Endothelial cell of umbilical vein (primary cell): ENCODE measurements at regions not wholly inside any gene's neighbourhood (a gene's known extent, or its start where the extent isn't known, plus 50 kb on each side); places are given as distances from the start of the nearest gene placed in this dataset.

Source experiments
- BruUV-seq: library from RNA; stranded (reverse); fragments of 400-500 nt; replicated peaks from 2 replicates; lab custom pipeline; 2021; lab: Mats Ljungman, UMichigan
- CTCF ChIA-PET: fragments of 300-600, 350-600 bp; sonication (Branson Sonifier 250); formaldehyde crosslinking; loops from one replicate; lab custom pipeline; 2021; ENCODE audit warnings: antibody characterized with exemption, inconsistent platforms; lab: Charles Lee
- POLR2A ChIA-PET: fragments of 300-600, 350-600 bp; sonication (Branson Sonifier 250); formaldehyde crosslinking; loops from one replicate; lab custom pipeline; 2021; ENCODE audit warnings: antibody characterized with exemption, inconsistent platforms; lab: Charles Lee
- DNase-seq: peaks from one replicate; pipeline ENCODE4 v3.0.0-alpha.2; 2011; ENCODE audit warnings: low read depth, low spot score
- FAIRE-seq: peaks from 2 replicates; lab custom pipeline; 2011; peaks lifted over from hg19 to GRCh38; lab: Jason Lieb, UNC
- H2AFZ ChIP-seq: 2 replicates; pipeline ENCODE4 v1.6.0; 2012; ENCODE audit warnings: low read depth, low read length, control low read depth, inconsistent platforms
- H3K27ac ChIP-seq: 2 replicates; pipeline ENCODE4 v1.5.1; 2011; ENCODE audit warnings: low read depth, mild to moderate bottlenecking, control low read depth, low read length, moderate library complexity; ENCODE audit not compliant: insufficient read depth
- H3K27me3 ChIP-seq, 2 experiments: 2 replicates each; pipeline versions ENCODE4 v1.6.0 to v1.6.1; 2011; ENCODE audit warnings: low read length in 2 of 2, mixed read lengths in 1 of 2; ENCODE audit not compliant: control insufficient read depth in 2 of 2, insufficient read depth in 2 of 2
- H3K36me3 ChIP-seq, 2 experiments: 2 replicates in 1 of 2; 3 replicates in 1 of 2; pipeline ENCODE4 v1.5.1; 2011; ENCODE audit warnings: low read length in 2 of 2, mild to moderate bottlenecking in 1 of 2, moderate library complexity in 1 of 2; ENCODE audit not compliant: control insufficient read depth in 2 of 2, insufficient read depth in 2 of 2; ENCODE audit errors: extremely low read depth in 1 of 2
- H3K4me1 ChIP-seq: 3 replicates; pipeline ENCODE4 v1.5.1; 2011; ENCODE audit warnings: mild to moderate bottlenecking, low read length; ENCODE audit not compliant: control insufficient read depth, insufficient read depth; ENCODE audit errors: extremely low read depth
- H3K4me2 ChIP-seq: 2 replicates; pipeline ENCODE4 v1.6.1; 2011; ENCODE audit warnings: low read length, control low read depth, mixed read lengths; ENCODE audit not compliant: insufficient read depth
- H3K4me3 ChIP-seq, 3 experiments: fragments of 200-600 bp in 1 of 3; sonication (generic), shearing (Covaris generic) in 1 of 3; replicated peaks in 1 of 3; 2 replicates each; pipeline ENCODE4 v1.5.1; 2011 to 2016; ENCODE audit warnings: control low read depth in 3 of 3, low read length in 3 of 3, mild to moderate bottlenecking in 2 of 3, inconsistent platforms in 1 of 3, low read depth in 1 of 3, moderate library complexity in 1 of 3; ENCODE audit not compliant: insufficient read depth in 1 of 3
- H3K79me2 ChIP-seq: 2 replicates; pipeline ENCODE4 v1.6.0; 2012; ENCODE audit warnings: low read length, inconsistent platforms; ENCODE audit not compliant: control insufficient read depth, insufficient read depth
- H3K9ac ChIP-seq: replicated peaks from 2 replicates; pipeline ENCODE3; 2011; ENCODE audit warnings: low read length, control low read depth; ENCODE audit not compliant: insufficient read depth; ENCODE audit errors: extremely low read depth
- H3K9me1 ChIP-seq: replicated peaks from 3 replicates; pipeline ENCODE4 v1.6.0; 2011; ENCODE audit warnings: mild to moderate bottlenecking, low read length; ENCODE audit not compliant: control insufficient read depth, insufficient read depth; ENCODE audit errors: extremely low read depth
- H3K9me3 ChIP-seq: replicated peaks from 2 replicates; pipeline ENCODE4 v1.5.1; 2012; ENCODE audit warnings: low read length, inconsistent platforms; ENCODE audit not compliant: control insufficient read depth, insufficient read depth
- H4K20me1 ChIP-seq: replicated peaks from 2 replicates; pipeline ENCODE3; 2011; ENCODE audit warnings: mild to moderate bottlenecking, low read length; ENCODE audit not compliant: control insufficient read depth, insufficient read depth; ENCODE audit errors: extremely low read depth
- EZH2 ChIP-seq: IDR thresholded peaks from 2 replicates; pipeline ENCODE4 v1.6.1; 2012; ENCODE audit warnings: borderline replicate concordance, low read depth, mild to moderate bottlenecking, moderate library complexity, low read length, inconsistent platforms; ENCODE audit not compliant: severe bottlenecking
- FOS ChIP-seq: IDR thresholded peaks from 2 replicates; pipeline ENCODE4 v1.6.1; 2011; ENCODE audit warnings: mild to moderate bottlenecking, low read length, moderate library complexity, borderline replicate concordance; ENCODE audit not compliant: insufficient read depth
- GATA2 ChIP-seq: IDR thresholded peaks from 2 replicates; pipeline ENCODE4 v1.7.0; 2011; ENCODE audit warnings: low read depth, mild to moderate bottlenecking, moderate library complexity, mixed read lengths, low read length; ENCODE audit not compliant: insufficient read length, insufficient read depth
- JUN ChIP-seq: IDR thresholded peaks from 2 replicates; pipeline ENCODE4 v1.6.1; 2011; ENCODE audit warnings: borderline replicate concordance, low read depth; ENCODE audit not compliant: insufficient read length, insufficient read depth
- MYC ChIP-seq: IDR thresholded peaks from one replicate; pipeline ENCODE4 v1.6.1; 2011; ENCODE audit warnings: mild to moderate bottlenecking, low read depth, low read length
- POLR2A ChIP-seq: IDR thresholded peaks from 2 replicates; pipeline ENCODE4 v1.6.1; 2012; ENCODE audit warnings: low read depth, mild to moderate bottlenecking, control low read depth, low read length
- POLR2AphosphoS5 ChIP-seq: IDR thresholded peaks from 2 replicates; pipeline ENCODE4 v1.6.1; 2012; ENCODE audit warnings: low read depth, mild to moderate bottlenecking, control low read depth, low read length, moderate library complexity; ENCODE audit not compliant: insufficient read depth
- dilution Hi-C: fragments of 300-500 bp; cut with MboI; formaldehyde crosslinking; loops from one replicate; pipeline ENCODE4 v1.15.0; 2019; ENCODE audit warnings: low sequenced_read_pairs; ENCODE audit not compliant: extremely low pct_ligation_motif_present
- intact Hi-C: fragments of 100-400 bp; cut with micrococcal nuclease; formaldehyde crosslinking; loops from one replicate; pipeline ENCODE4 v1.10.0; 2022
- TF ChIP-seq, protein P1 (sequence below), 2 donors: IDR thresholded peaks; 1 replicate in 1 of 2; 2 replicates in 1 of 2; pipeline ENCODE4 v1.5.1; 2011; ENCODE audit warnings: low read length in 2 of 2, mild to moderate bottlenecking in 2 of 2, moderate library complexity in 2 of 2, control low read depth in 1 of 2, inconsistent platforms in 1 of 2, low read depth in 1 of 2; ENCODE audit not compliant: insufficient read depth in 1 of 2; ENCODE audit errors: extremely low read depth in 1 of 2
- TF ChIP-seq, protein P2 (sequence below): IDR thresholded peaks from 2 replicates; pipeline ENCODE4 v1.6.1; 2011; ENCODE audit not compliant: insufficient read depth, insufficient read length

DNA sequence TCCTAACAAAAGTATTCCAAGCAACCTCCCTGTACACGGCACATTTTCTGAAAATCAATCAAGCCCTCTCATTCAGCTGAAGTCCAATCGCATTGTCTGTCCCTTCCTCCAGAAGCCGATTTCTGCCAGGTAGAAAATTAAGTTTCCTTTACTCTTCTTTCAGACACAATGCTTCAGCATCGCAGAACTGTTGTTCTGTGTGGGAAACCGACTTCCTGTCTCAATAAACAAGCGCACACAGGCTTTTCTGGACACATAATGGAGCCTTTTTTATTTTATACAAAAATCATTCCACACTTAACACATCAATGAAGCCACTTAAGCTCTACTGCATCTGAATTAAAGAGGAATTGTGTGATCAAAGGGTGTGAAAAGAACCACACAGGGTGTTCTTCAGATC, 75.6 kb downstream of the BLID start:
- Histone ChIP-seq H3K4me3 (no peak overlapping the region), H3K27me3 (no peaks in the 10 kb centered on the region), H2AFZ (peak overlapping the region; percentile 36), H3K36me3 (no peaks in the 10 kb centered on the region), H4K20me1 (no peaks in the 10 kb centered on the region), H3K79me2 (no peaks in the 10 kb centered on the region), H3K9me3 (no peaks in the 10 kb centered on the region), H3K9me1 (no peaks in the 10 kb centered on the region), H3K4me1 (peaks cover 13% of the 10 kb centered on the region), H3K27ac (no peak overlapping the region), H3K9ac (no peak overlapping the region), H3K4me2 (no peak overlapping the region)
- POLR2A ChIA-PET: no interaction called here
- no peak for TF ChIP-seq GATA2
- TF ChIP-seq EZH2: no peak
- TF ChIP-seq POLR2A: no peak
- TF ChIP-seq FOS: no peak
- TF ChIP-seq, protein P1, sequence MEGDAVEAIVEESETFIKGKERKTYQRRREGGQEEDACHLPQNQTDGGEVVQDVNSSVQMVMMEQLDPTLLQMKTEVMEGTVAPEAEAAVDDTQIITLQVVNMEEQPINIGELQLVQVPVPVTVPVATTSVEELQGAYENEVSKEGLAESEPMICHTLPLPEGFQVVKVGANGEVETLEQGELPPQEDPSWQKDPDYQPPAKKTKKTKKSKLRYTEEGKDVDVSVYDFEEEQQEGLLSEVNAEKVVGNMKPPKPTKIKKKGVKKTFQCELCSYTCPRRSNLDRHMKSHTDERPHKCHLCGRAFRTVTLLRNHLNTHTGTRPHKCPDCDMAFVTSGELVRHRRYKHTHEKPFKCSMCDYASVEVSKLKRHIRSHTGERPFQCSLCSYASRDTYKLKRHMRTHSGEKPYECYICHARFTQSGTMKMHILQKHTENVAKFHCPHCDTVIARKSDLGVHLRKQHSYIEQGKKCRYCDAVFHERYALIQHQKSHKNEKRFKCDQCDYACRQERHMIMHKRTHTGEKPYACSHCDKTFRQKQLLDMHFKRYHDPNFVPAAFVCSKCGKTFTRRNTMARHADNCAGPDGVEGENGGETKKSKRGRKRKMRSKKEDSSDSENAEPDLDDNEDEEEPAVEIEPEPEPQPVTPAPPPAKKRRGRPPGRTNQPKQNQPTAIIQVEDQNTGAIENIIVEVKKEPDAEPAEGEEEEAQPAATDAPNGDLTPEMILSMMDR (IDR thresholded peaks at IDR 0.05; ENCODE audit: extremely low read depth in 1 of 2, insufficient read depth in 1 of 2, low read depth in 1 of 2, low read length in 2 of 2): no peak
- TF ChIP-seq, protein P2, sequence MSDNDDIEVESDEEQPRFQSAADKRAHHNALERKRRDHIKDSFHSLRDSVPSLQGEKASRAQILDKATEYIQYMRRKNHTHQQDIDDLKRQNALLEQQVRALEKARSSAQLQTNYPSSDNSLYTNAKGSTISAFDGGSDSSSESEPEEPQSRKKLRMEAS: no peak
- no peak for TF ChIP-seq MYC
- no peak for TF ChIP-seq JUN
- no peak for TF ChIP-seq POLR2AphosphoS5
- dilution Hi-C loops: no loop called here
- DNase-seq (no peak), FAIRE-seq (no peak)
- CTCF ChIA-PET: no interaction called here
- BruUV-seq: no TSS peak
- intact Hi-C loops: no loop called here
